Sigmoid colon (tissue), 6 donors: ENCODE measurements at regions not wholly inside any gene's neighbourhood (a gene's known extent, or its start where the extent isn't known, plus 50 kb on each side); places are given as distances from the start of the nearest gene placed in this dataset.

ENCODE experiments used
- DNase-seq: peaks from one replicate; pipeline ENCODE4 v3.0.0-alpha.2; 2019
- H3K27ac ChIP-seq, 4 donors: fragments of 200-600 bp; sonication (generic); one replicate each; pipeline ENCODE4 v1.5.1; 2016 to 2019; ENCODE audit warnings: mild to moderate bottlenecking in 1 of 4
- H3K27me3 ChIP-seq, 3 donors: fragments of 200-600 bp; sonication (generic); one replicate each; pipeline ENCODE4 v1.5.1; 2019; ENCODE audit warnings: mild to moderate bottlenecking in 1 of 3
- H3K36me3 ChIP-seq, 4 donors: fragments of 200-600 bp; sonication (generic); one replicate each; pipeline ENCODE4 v1.5.1; 2016 to 2019
- H3K4me1 ChIP-seq, 4 donors: fragments of 200-600 bp; sonication (generic); one replicate each; pipeline ENCODE4 v1.5.1; 2017 to 2019
- H3K4me3 ChIP-seq, 4 donors: fragments of 200-600 bp; sonication (generic); one replicate each; pipeline ENCODE4 v1.5.1; 2017 to 2019; ENCODE audit warnings: mild to moderate bottlenecking in 2 of 4, moderate library complexity in 1 of 4
- H3K9me3 ChIP-seq, 4 donors: fragments of 200-600 bp in 3 of 4; sonication (generic) in 3 of 4; one replicate each; pipeline versions ENCODE4 v1.5.1 to v1.6.1; 2013 to 2019
- EP300 ChIP-seq, 4 donors: sonication (generic); formaldehyde crosslinking; IDR thresholded peaks; one replicate each; pipeline ENCODE4 v1.6.1; 2017; ENCODE audit warnings: antibody characterized with exemption in 4 of 4
- POLR2A ChIP-seq, 2 donors: fragments of 450-650 bp; IDR thresholded peaks; one replicate each; pipeline ENCODE4 v1.6.1; 2016; ENCODE audit warnings: antibody characterized with exemption in 2 of 2, mild to moderate bottlenecking in 2 of 2, moderate library complexity in 2 of 2
- POLR2AphosphoS5 ChIP-seq, 4 donors: sonication (generic); formaldehyde crosslinking; IDR thresholded peaks; one replicate each; pipeline ENCODE4 v1.6.1; 2017; ENCODE audit warnings: antibody characterized with exemption in 4 of 4
- WGBS, 2 donors: extraction: QIAGEN DNeasy Blood & Tissue Kit; methylation state at CpG; one replicate each; pipeline ENCODE4 v1.1.7; 2013; 5-methylcytosine and 5-hydroxymethylcytosine counted together
- intact Hi-C: fragments of 100-400 bp; cut with DNase I; formaldehyde crosslinking; loops from one replicate; pipeline ENCODE4 v1.15.1; 2023
- TF ChIP-seq, protein P1 (sequence below), 4 experiments: fragments of 450-650 bp in 3 of 4; fragments of 200-600 bp in 1 of 4; IDR thresholded peaks; one replicate each; pipeline ENCODE4 v1.5.1; 2016 to 2019; ENCODE audit warnings: antibody characterized with exemption in 4 of 4, mild to moderate bottlenecking in 3 of 4, moderate library complexity in 2 of 4
- donor health status: healthy with polysubstance abuse.
- donor health status: healthy.

GRCh38 chr3:43998370-43998835 lies 243.3 kb upstream of the TOPAZ1 start:
- Histone ChIP-seq H3K36me3 (no peaks in the 10 kb centered on the region), H3K9me3 (no peaks in the 10 kb centered on the region), H3K27me3 (peaks cover 58 to 95% (median 68%) of the 10 kb centered on the region in 3 donors), H3K27ac (no peak overlapping the region), H3K4me3 (peak overlapping the region in 3 of 4 donors; percentile 42 to 56 (median 54)), H3K4me1 (peaks cover 0 to 53% (median 51%) of the 10 kb centered on the region in 4 donors)
- 1% methylated on average over 25 of the region's 25 CpGs for WGBS, 2 donors
- TF ChIP-seq POLR2AphosphoS5 (IDR thresholded peaks at IDR 0.05) (no peak), POLR2A (IDR thresholded peaks at IDR 0.05) (no peak), EP300 (IDR thresholded peaks at IDR 0.05) (no peak)
- TF ChIP-seq, protein P1, sequence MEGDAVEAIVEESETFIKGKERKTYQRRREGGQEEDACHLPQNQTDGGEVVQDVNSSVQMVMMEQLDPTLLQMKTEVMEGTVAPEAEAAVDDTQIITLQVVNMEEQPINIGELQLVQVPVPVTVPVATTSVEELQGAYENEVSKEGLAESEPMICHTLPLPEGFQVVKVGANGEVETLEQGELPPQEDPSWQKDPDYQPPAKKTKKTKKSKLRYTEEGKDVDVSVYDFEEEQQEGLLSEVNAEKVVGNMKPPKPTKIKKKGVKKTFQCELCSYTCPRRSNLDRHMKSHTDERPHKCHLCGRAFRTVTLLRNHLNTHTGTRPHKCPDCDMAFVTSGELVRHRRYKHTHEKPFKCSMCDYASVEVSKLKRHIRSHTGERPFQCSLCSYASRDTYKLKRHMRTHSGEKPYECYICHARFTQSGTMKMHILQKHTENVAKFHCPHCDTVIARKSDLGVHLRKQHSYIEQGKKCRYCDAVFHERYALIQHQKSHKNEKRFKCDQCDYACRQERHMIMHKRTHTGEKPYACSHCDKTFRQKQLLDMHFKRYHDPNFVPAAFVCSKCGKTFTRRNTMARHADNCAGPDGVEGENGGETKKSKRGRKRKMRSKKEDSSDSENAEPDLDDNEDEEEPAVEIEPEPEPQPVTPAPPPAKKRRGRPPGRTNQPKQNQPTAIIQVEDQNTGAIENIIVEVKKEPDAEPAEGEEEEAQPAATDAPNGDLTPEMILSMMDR (IDR thresholded peaks at IDR 0.05): no peak
- intact Hi-C loops: no loop called here
- no peak for DNase-seq

- Histone ChIP-seq H3K4me1 (peaks cover 0 to 53% (median 51%) of the 10 kb centered on the region in 4 donors), H3K4me3 (peak overlapping the region; percentile 9 to 56 (median 48)), H3K9me3 (no peaks in the 10 kb centered on the region), H3K36me3 (no peaks in the 10 kb centered on the region), H3K27me3 (peaks cover 58 to 95% (median 65%) of the 10 kb centered on the region in 3 donors), H3K27ac (no peak overlapping the region)
- intact Hi-C loops: no loop called here
- 2 to 4% methylated on average over 93 of the region's 93 CpGs for WGBS, 2 donors
- DNase-seq: no peak
- TF ChIP-seq, protein P1 (IDR thresholded peaks at IDR 0.05): no peak
- TF ChIP-seq EP300 (IDR thresholded peaks at IDR 0.05): no peak
- TF ChIP-seq POLR2A (IDR thresholded peaks at IDR 0.05): no peak
- no peak for TF ChIP-seq POLR2AphosphoS5 (IDR thresholded peaks at IDR 0.05)
Measured at GRCh38 chr3:43998836-43999727, 242.6 kb upstream of the TOPAZ1 start.

DNA sequence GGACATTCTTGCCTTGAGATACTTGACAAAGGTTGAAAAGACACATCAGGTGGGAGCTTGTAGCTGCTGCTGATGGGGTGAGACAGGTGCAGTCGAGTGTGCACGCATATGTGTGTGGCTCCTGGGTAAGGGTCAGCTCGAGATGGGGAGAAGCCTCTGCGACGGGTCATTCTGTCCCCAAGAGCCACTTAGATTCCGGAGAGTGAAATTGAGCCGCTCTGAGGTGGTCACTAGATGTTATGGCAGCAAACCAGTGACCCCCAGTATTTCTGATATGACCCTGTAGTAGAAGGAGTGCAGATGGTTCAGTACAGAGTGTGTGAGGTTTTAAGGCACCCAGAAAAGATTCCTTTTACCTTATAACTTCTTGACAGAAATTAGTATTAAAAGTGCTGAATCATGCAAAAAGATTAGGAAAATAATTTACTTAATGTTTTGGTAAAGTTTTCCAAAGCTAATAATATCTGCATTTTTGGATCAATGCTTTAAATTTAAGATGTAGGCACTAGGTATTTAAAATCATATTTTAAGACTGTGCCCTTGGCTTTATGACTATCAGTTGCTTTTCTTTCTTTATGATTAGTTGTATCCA lies 241.9 kb upstream of the TOPAZ1 start:
- no peak for DNase-seq
- H3K27me3 ChIP-seq: peaks cover 51 to 93% (median 57%) of the 10 kb centered on the region in 3 donors
- no peak overlapping the region for H3K27ac ChIP-seq
- TF ChIP-seq POLR2A (IDR thresholded peaks at IDR 0.05): no peak
- no peak for TF ChIP-seq POLR2AphosphoS5 (IDR thresholded peaks at IDR 0.05)
- no peak for TF ChIP-seq EP300 (IDR thresholded peaks at IDR 0.05)
- TF ChIP-seq, protein P1 (IDR thresholded peaks at IDR 0.05): no peak
- no peaks in the 10 kb centered on the region for H3K9me3 ChIP-seq
- intact Hi-C loops: no loop called here
- H3K4me3 ChIP-seq: no peak overlapping the region
- 68 to 75% methylated on average over 7 of the region's 7 CpGs for WGBS, 2 donors
- no peaks in the 10 kb centered on the region for H3K36me3 ChIP-seq
- peaks cover 0 to 50% (median 47%) of the 10 kb centered on the region in 4 donors for H3K4me1 ChIP-seq

GRCh38 chr3:44000586-44000985 lies 241.1 kb upstream of the TOPAZ1 start:
- H3K27me3 ChIP-seq: peaks cover 44 to 85% (median 50%) of the 10 kb centered on the region in 3 donors

More at GRCh38 chr3:44000586-44000985, 241.1 kb upstream of the TOPAZ1 start:
- Histone ChIP-seq H3K9me3 (no peaks in the 10 kb centered on the region), H3K36me3 (no peaks in the 10 kb centered on the region), H3K4me1 (peaks cover 0 to 43% (median 39%) of the 10 kb centered on the region in 4 donors), H3K4me3 (no peak overlapping the region), H3K27ac (no peak overlapping the region)
- intact Hi-C loops: no loop called here
- DNase-seq: no peak
- 53 to 86% methylated on average over 3 of the region's 3 CpGs for WGBS, 2 donors
- TF ChIP-seq EP300 (IDR thresholded peaks at IDR 0.05): no peak
- TF ChIP-seq POLR2A (IDR thresholded peaks at IDR 0.05): no peak
- TF ChIP-seq, protein P1 (IDR thresholded peaks at IDR 0.05): no peak
- no peak for TF ChIP-seq POLR2AphosphoS5 (IDR thresholded peaks at IDR 0.05)
